NCI-H2081 treated with DMSO at 0.1 percent for 48 hours (cell line): ENCODE measurements at regions not wholly inside any gene's neighbourhood (a gene's known extent, or its start where the extent isn't known, plus 50 kb on each side); places are given as distances from the start of the nearest gene placed in this dataset.
"Not testable (repeated sequence)": the region's sequence is repeated elsewhere in the genome, so short reads cannot be mapped to it uniquely, and the experiment has no call there.

ENCODE experiments used
- DNase-seq: peaks from one replicate; lab custom pipeline; 2025; lab: John Stamatoyannopoulos, UW

DNA sequence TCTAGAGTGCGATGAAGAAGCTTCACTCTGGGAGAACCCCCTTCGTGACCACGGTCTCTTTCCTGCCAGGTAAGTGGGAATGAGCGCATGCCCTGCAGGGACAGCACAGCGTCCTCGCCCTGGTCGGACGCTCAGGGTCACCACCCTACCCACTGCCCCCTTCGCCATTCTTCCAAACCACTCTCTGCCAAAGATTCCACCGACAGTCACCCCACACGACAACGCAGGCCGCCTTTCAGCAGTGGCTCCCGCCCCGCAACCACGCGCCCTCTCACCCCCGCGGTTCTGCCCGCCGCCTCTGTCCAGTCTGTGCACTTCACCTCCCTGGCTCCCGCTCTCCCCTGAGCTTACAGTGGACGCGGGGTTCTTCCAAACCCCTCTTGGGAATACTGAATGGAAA lies 82.3 kb upstream of the FCGR1A start:
- not testable (repeated sequence) for DNase-seq

GRCh38 chr1:149700677-149701567 lies 81.6 kb upstream of the FCGR1A start:
- not testable (repeated sequence) for DNase-seq

- DNase-seq = peak; percentile 24
Measured at GRCh38 chr1:149708192-149708853, 74.2 kb upstream of the FCGR1A start.

DNA sequence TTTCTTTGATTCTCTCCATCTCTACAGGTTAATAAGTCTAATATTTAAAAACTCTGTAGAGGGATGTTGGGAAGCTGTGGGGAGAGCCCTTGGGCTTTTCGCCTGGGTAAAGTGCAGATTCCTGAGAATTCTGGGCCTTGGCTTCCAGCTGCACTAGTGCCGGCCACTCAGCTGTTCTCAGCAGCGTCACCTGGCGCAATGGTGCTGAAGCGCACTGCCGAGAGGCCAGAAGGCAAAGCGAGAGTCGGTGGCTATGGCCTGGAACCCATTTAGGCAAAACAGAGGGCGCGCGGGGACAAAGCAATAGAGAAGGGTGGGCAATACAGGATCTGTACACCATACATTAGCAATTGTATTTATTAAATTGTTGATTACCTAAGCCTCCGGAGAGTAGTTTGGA lies 70.8 kb upstream of the FCGR1A start:
- not testable (repeated sequence) for DNase-seq

DNA sequence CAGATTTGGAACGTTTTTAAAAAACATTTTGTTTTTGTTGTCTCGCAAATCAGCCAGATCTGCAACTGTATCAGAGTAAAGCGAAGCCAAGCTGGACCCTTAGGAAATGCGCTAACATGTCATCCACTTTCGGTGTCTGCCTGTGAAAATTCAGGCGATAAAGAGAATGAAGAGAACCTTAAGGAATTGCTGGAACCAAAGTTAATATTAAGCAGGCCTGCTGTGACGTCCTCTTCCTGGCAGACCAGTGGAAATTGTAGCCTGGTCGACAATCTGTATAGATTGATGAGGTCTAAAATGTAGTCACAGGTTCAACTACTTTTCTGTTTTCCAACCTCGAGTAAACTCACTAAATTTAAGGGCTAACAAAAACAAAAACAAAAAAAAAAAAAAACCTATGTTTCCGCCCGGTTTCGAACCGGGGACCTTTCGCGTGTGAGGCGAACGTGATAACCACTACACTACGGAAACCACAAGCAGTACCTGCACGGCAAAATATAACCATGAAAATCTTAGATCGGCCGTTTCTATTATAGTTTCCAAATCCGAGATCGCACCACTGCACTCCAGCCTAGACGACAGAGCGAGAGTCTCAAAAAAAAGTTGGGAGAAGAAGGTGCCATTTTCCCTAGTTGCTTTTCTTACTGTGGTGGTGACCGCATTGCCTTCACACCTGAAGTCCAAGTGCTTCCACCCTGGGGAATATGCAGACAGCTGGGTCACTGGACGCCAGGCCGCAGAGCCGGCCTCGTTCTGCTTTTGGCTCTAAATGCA lies 70.2 kb upstream of the FCGR1A start:
- DNase-seq = not testable (repeated sequence)

DNA sequence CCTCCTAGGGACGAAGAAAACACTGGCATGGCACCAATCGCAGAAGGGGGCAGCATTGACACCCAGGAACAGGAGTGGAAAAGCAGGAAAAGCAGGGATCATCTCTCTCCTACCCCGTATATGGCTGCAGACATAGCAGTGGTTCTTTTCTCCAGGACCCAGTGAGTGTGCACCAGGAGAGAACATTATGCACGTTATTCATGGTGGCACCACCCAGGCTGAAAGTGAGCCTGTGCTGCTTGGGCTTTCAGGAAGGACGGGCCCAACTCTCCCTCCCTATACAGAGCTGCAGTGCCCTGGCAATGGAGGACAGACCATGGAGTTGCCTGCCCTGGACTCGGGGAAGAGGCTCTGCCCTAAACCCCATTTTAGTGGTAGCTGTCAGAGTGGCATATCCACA lies 69.0 kb upstream of the FCGR1A start:
- not testable (repeated sequence) for DNase-seq

GRCh38 chr1:149713952-149714351 lies 68.5 kb upstream of the FCGR1A start:
- DNase-seq = not testable (repeated sequence)

DNA sequence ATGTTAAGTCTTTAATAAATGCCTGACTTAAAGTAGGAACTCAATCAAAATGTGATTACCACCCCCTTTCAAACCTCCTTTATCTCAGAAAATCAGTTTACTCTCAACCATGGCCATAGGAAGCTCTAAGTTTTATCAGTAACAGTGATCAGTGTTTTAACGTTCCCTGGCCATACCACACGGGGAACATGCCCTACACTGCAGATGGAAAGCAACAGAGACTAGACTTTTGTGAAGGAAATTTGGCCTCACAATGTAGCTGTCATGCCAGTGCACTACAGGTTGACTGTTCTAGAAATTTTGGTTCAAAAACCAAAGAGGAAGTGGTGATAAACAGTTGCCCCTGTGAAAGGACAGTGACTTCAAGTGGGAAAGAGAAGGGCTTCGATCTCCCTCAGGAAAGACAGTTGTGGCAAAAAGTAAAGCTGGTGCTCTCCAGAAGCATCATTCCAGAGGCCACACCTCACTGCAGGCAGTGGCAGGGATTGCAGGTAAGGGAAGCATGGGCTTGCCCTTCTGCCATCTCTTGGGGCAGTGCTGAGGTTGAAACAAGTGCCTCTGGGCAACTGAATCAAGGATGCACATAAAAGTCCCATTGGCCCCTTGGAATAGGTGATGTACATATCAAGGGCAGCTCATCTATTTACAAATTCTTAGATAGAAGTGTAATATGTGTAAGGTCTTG lies 57.7 kb upstream of the FCGR1A start:
- DNase-seq = not testable (repeated sequence)

DNA sequence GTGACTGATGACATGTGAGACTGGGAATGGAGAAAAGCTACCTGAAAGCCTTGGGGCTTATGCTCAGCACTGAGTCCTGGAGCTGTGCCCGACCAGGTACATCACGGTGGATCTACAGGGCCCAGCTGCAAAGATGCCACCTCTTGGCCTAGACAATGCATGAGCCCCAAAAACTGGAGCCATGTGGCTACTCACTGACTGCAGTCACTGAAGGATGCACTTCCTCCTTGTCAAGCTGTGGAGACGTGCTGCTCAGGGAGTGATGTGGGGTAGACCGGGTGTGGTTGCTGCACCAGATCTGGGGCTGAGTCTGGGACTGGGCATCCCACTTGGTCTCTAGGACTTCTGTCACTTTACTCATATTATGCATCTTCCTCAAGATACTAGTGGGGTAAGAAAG lies 55.8 kb upstream of the FCGR1A start:
- not testable (repeated sequence) for DNase-seq

GRCh38 chr1:149728598-149728997 lies 53.9 kb upstream of the FCGR1A start:
- not testable (repeated sequence) for DNase-seq
